H1 (cell line): ENCODE measurements at regions not wholly inside any gene's neighbourhood (a gene's known extent, or its start where the extent isn't known, plus 50 kb on each side); places are given as distances from the start of the nearest gene placed in this dataset.

Experiments used
- CTCF ChIA-PET: fragments of 300-600 bp; sonication (Branson Sonifier 250); formaldehyde crosslinking; loops from one replicate; lab custom pipeline; 2021; ENCODE audit not compliant: partially characterized antibody; lab: Charles Lee
- POLR2A ChIA-PET: fragments of 300-600 bp; sonication (Branson Sonifier 250); formaldehyde crosslinking; loops from one replicate; lab custom pipeline; 2021; ENCODE audit warnings: inconsistent platforms; ENCODE audit not compliant: partially characterized antibody; lab: Charles Lee
- DNase-seq, 2 experiments: peaks; one replicate each; pipeline versions ENCODE4 v3.0.0 to v3.0.0-alpha.2; 2010 to 2022; ENCODE audit warnings: low spot score in 2 of 2, low read depth in 1 of 2, mixed read lengths in 1 of 2
- FAIRE-seq: peaks from 2 replicates; lab custom pipeline; 2011; peaks lifted over from hg19 to GRCh38; lab: Jason Lieb, UNC
- H2AFZ ChIP-seq: 2 replicates; pipeline ENCODE4 v1.8.1; 2012; ENCODE audit warnings: low read length, inconsistent platforms
- H2AK5ac ChIP-seq: 2 replicates; pipeline ENCODE4 v1.6.1; 2013; ENCODE audit warnings: low read depth, low read length
- H2BK120ac ChIP-seq: replicated peaks from 2 replicates; pipeline ENCODE3; 2013; ENCODE audit warnings: low read depth, low read length, inconsistent platforms
- H2BK12ac ChIP-seq: 2 replicates; pipeline ENCODE4 v1.6.1; 2013; ENCODE audit warnings: low read depth, low read length
- H2BK15ac ChIP-seq: 2 replicates; pipeline ENCODE4 v1.6.1; 2013; ENCODE audit warnings: low read length
- H2BK20ac ChIP-seq: 2 replicates; pipeline ENCODE4 v1.6.1; 2013; ENCODE audit warnings: low read length
- H2BK5ac ChIP-seq: 2 replicates; pipeline ENCODE4 v1.6.1; 2013; ENCODE audit warnings: low read depth, low read length
- H3K14ac ChIP-seq: 2 replicates; pipeline ENCODE4 v1.6.1; 2013; ENCODE audit warnings: inconsistent platforms; ENCODE audit not compliant: insufficient read length
- H3K18ac ChIP-seq: 2 replicates; pipeline ENCODE4 v1.6.1; 2013; ENCODE audit warnings: low read length; ENCODE audit errors: extremely low read depth
- H3K23ac ChIP-seq: 2 replicates; pipeline ENCODE4 v1.6.1; 2013; ENCODE audit warnings: inconsistent platforms; ENCODE audit not compliant: insufficient read length
- H3K23me2 ChIP-seq: 2 replicates; pipeline ENCODE4 v1.6.1; 2013; ENCODE audit warnings: low read depth, low read length
- H3K27ac ChIP-seq: 2 replicates; pipeline ENCODE4 v1.6.1; 2011; ENCODE audit warnings: low read depth, low read length, inconsistent platforms
- H3K27me3 ChIP-seq, 4 experiments: replicated peaks in 1 of 4; 1 replicate in 1 of 4; 2 replicates in 3 of 4; pipeline versions ENCODE4 v1.6.1 to v1.8.1; 2011 to 2013; ENCODE audit warnings: low read length in 3 of 4, mild to moderate bottlenecking in 3 of 4, inconsistent platforms in 2 of 4, mixed read lengths in 2 of 4, moderate library complexity in 1 of 4; ENCODE audit not compliant: control insufficient read depth in 3 of 4, insufficient read depth in 3 of 4; ENCODE audit errors: extremely low read depth in 1 of 4
- H3K36me3 ChIP-seq, 4 experiments: 2 replicates each; pipeline versions ENCODE4 v1.6.1 to v1.8.1; 2011 to 2013; ENCODE audit warnings: mild to moderate bottlenecking in 4 of 4, low read length in 3 of 4, moderate library complexity in 2 of 4, control low read depth in 1 of 4, inconsistent platforms in 1 of 4; ENCODE audit not compliant: insufficient read depth in 4 of 4, control insufficient read depth in 2 of 4
- H3K4ac ChIP-seq: replicated peaks from 2 replicates; pipeline ENCODE3; 2013; ENCODE audit warnings: low read length, low read depth, mixed read lengths, inconsistent platforms; ENCODE audit not compliant: insufficient read length
- H3K4me1 ChIP-seq, 4 experiments: replicated peaks in 1 of 4; 1 replicate in 1 of 4; 2 replicates in 3 of 4; pipeline versions ENCODE4 v1.6.1 to v1.8.1; 2011 to 2013; ENCODE audit warnings: low read length in 3 of 4, inconsistent platforms in 2 of 4, mixed read lengths in 1 of 4; ENCODE audit not compliant: insufficient read depth in 4 of 4, control insufficient read depth in 3 of 4
- H3K4me2 ChIP-seq, 2 experiments: 2 replicates each; pipeline versions ENCODE4 v1.6.1 to v1.8.1; 2011 to 2013; ENCODE audit warnings: low read depth in 2 of 2, low read length in 2 of 2, control low read depth in 1 of 2, inconsistent platforms in 1 of 2, mild to moderate bottlenecking in 1 of 2; ENCODE audit not compliant: insufficient read depth in 1 of 2
- H3K4me3 ChIP-seq, 4 experiments: fragments of 200-600, 300-600 bp in 1 of 4; sonication (generic), shearing (Covaris generic), sonication (Bioruptor Twin) in 1 of 4; 2 replicates each; pipeline versions ENCODE4 v1.5.1 to v1.8.1; 2011 to 2016; ENCODE audit warnings: low read length in 4 of 4, low read depth in 3 of 4, control low read depth in 2 of 4, inconsistent platforms in 2 of 4, mild to moderate bottlenecking in 2 of 4, mixed read lengths in 1 of 4, moderate library complexity in 1 of 4; ENCODE audit not compliant: insufficient read depth in 2 of 4; ENCODE audit errors: extremely low read depth in 1 of 4
- H3K56ac ChIP-seq: replicated peaks from 2 replicates; pipeline ENCODE3; 2013; ENCODE audit warnings: low read depth, mild to moderate bottlenecking, mixed read lengths, low read length, inconsistent platforms; ENCODE audit not compliant: insufficient read length
- H3K79me1 ChIP-seq: 2 replicates; pipeline ENCODE4 v1.6.1; 2013; ENCODE audit warnings: low read depth, low read length, control low read depth
- H3K79me2 ChIP-seq, 2 experiments: 2 replicates each; pipeline versions ENCODE4 v1.6.1 to v1.8.1; 2012 to 2013; ENCODE audit warnings: low read length in 2 of 2, mild to moderate bottlenecking in 2 of 2, inconsistent platforms in 1 of 2; ENCODE audit not compliant: insufficient read depth in 2 of 2, control insufficient read depth in 1 of 2
- H3K9ac ChIP-seq, 4 experiments: replicated peaks in 1 of 4; 1 replicate in 1 of 4; 2 replicates in 3 of 4; pipeline versions ENCODE4 v1.6.1 to v1.8.1; 2011 to 2013; ENCODE audit warnings: low read depth in 3 of 4, low read length in 3 of 4, control low read depth in 2 of 4, mild to moderate bottlenecking in 2 of 4, moderate library complexity in 2 of 4, inconsistent platforms in 1 of 4; ENCODE audit errors: extremely low read depth in 1 of 4
- H3K9me3 ChIP-seq, 2 experiments: 2 replicates each; pipeline versions ENCODE4 v1.6.1 to v1.8.1; 2012 to 2013; ENCODE audit warnings: mild to moderate bottlenecking in 2 of 2, moderate library complexity in 2 of 2, control low read depth in 1 of 2, inconsistent platforms in 1 of 2, low read depth in 1 of 2, low read length in 1 of 2, mixed read lengths in 1 of 2; ENCODE audit not compliant: insufficient read depth in 2 of 2
- H4K20me1 ChIP-seq, 2 experiments: replicated peaks in 1 of 2; 2 replicates each; pipeline versions ENCODE3 to v1.8.1; 2011 to 2013; ENCODE audit warnings: inconsistent platforms in 2 of 2, low read length in 2 of 2, mild to moderate bottlenecking in 1 of 2; ENCODE audit not compliant: insufficient read depth in 2 of 2, control insufficient read depth in 1 of 2
- H4K5ac ChIP-seq: 2 replicates; pipeline ENCODE4 v1.6.1; 2013; ENCODE audit warnings: low read length, low read depth, mixed read lengths, inconsistent platforms; ENCODE audit not compliant: insufficient read length
- H4K8ac ChIP-seq: 2 replicates; pipeline ENCODE4 v1.8.0; 2013; ENCODE audit warnings: mild to moderate bottlenecking, moderate library complexity, low read length, inconsistent platforms; ENCODE audit not compliant: insufficient read depth; ENCODE audit errors: extremely low read depth
- H4K91ac ChIP-seq: replicated peaks from 2 replicates; pipeline ENCODE3; 2013; ENCODE audit warnings: low read length, mixed read lengths, inconsistent platforms; ENCODE audit not compliant: insufficient read length
- BRCA1 ChIP-seq: IDR thresholded peaks from 2 replicates; pipeline ENCODE4 v1.6.1; 2012; ENCODE audit warnings: low read depth, low read length, improper control_type of control experiment
- SIN3A ChIP-seq, 2 experiments: IDR thresholded peaks in 1 of 2; conservative IDR thresholded peaks in 1 of 2; 2 replicates each; pipeline ENCODE4 v1.6.1; 2011 to 2012; ENCODE audit warnings: low read length in 2 of 2, improper control_type of control experiment in 1 of 2, low read depth in 1 of 2, mild to moderate bottlenecking in 1 of 2
- SP2 ChIP-seq: IDR thresholded peaks from 2 replicates; pipeline ENCODE4 v1.6.1; 2012; ENCODE audit warnings: mild to moderate bottlenecking, low read length, inconsistent platforms
- WGBS, 2 experiments: shearing (Covaris generic) in 1 of 2; methylation state at CpG; one replicate each; pipeline versions ENCODE4 v1.1.6 to v1.1.7; 2013 to 2015; ENCODE audit warnings: low lambda C conversion rate in 2 of 2, mixed read lengths in 2 of 2, inconsistent platforms in 1 of 2, low coverage in 1 of 2, missing lambda C conversion rate in 1 of 2; ENCODE audit not compliant: insufficient replicate concordance in 2 of 2, insufficient coverage in 1 of 2, insufficient read length in 1 of 2; ENCODE audit errors: extremely low coverage in 1 of 2, missing lambda C conversion rate in 1 of 2; 5-methylcytosine and 5-hydroxymethylcytosine counted together
- TF ChIP-seq, protein P1 (sequence below): IDR thresholded peaks from 2 replicates; pipeline ENCODE4 v1.6.1; 2012; ENCODE audit warnings: inconsistent platforms

DNA sequence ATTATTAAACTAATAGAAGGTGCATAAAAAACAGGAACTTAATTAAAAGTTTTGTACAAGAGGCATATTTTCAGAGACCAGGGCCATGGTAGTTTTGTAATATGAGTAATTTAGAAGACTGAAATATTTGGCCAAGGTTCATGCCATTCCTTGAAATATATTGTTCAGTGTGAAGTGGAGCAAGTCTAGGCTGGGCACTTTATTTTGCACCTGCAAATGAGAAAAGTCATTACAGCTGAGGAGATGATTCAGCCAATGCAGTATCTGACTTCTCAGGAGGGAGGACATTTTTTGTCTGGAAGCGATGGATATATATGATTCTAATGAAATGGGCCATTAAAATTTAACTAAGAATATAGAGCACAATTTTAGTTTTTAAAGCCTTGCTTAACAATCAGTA lies 754.0 kb upstream of the ADAMTS16 start:
- H2BK5ac ChIP-seq: no peak overlapping the region
- no peak overlapping the region for H3K9ac ChIP-seq
- no peak overlapping the region for H3K18ac ChIP-seq
- no peak overlapping the region for H3K27ac ChIP-seq
- no peaks in the 10 kb centered on the region for H3K79me2 ChIP-seq
- DNase-seq (no peak), FAIRE-seq (no peak)
- no peak overlapping the region for H2BK20ac ChIP-seq
- H3K4me1 ChIP-seq: no peaks in the 10 kb centered on the region
- H4K20me1 ChIP-seq: no peaks in the 10 kb centered on the region
- no peaks in the 10 kb centered on the region for H3K23me2 ChIP-seq
- H3K56ac ChIP-seq: no peak overlapping the region
- CTCF ChIA-PET: no interaction called here
- no peak overlapping the region for H3K14ac ChIP-seq
- no peak overlapping the region for H4K91ac ChIP-seq
- no peaks in the 10 kb centered on the region for H3K79me1 ChIP-seq
- no peak overlapping the region for H4K8ac ChIP-seq
- H2BK12ac ChIP-seq: no peak overlapping the region
- H4K5ac ChIP-seq: no peak overlapping the region
- WGBS, 2 experiments: 100% methylated on average over 1 of the region's 1 CpG; no CpG with 5 or more reads in 1 of the 2 experiments
- TF ChIP-seq SIN3A (conservative IDR thresholded peaks at IDR 0.05 in 1 of 2, IDR thresholded peaks at IDR 0.05 in 1 of 2; ENCODE audit: low read depth in 1 of 2, low read length in 2 of 2) (no peak), BRCA1 (no peak), SP2 (no peak)
- TF ChIP-seq, protein P1, sequence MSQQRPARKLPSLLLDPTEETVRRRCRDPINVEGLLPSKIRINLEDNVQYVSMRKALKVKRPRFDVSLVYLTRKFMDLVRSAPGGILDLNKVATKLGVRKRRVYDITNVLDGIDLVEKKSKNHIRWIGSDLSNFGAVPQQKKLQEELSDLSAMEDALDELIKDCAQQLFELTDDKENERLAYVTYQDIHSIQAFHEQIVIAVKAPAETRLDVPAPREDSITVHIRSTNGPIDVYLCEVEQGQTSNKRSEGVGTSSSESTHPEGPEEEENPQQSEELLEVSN: no peak
- no peak overlapping the region for H3K4me3 ChIP-seq
- H3K4me2 ChIP-seq: no peak overlapping the region
- POLR2A ChIA-PET: no interaction called here
- H3K4ac ChIP-seq: no peak overlapping the region
- H3K23ac ChIP-seq: no peak overlapping the region
- H3K9me3 ChIP-seq: no peaks in the 10 kb centered on the region
- H3K27me3 ChIP-seq: no peaks in the 10 kb centered on the region
- no peak overlapping the region for H2BK15ac ChIP-seq
- no peaks in the 10 kb centered on the region for H3K36me3 ChIP-seq
- no peak overlapping the region for H2AK5ac ChIP-seq
- no peak overlapping the region for H2BK120ac ChIP-seq
- H2AFZ ChIP-seq: no peak overlapping the region
